HCT116 (cell line): ENCODE measurements at regions not wholly inside any gene's neighbourhood (a gene's known extent, or its start where the extent isn't known, plus 50 kb on each side); places are given as distances from the start of the nearest gene placed in this dataset.

ENCODE experiments used
- CEBPB ChIP-seq: IDR thresholded peaks from 2 replicates; pipeline ENCODE4 v1.6.1; 2012; ENCODE audit warnings: low read depth
- CTCF ChIP-seq, 3 experiments: fragments of 200-600 bp in 1 of 3; sonication (generic) in 1 of 3; IDR thresholded peaks in 2 of 3; conservative IDR thresholded peaks in 1 of 3; 2 replicates each; pipeline ENCODE4 v1.5.1; 2012 to 2017; ENCODE audit warnings: low read depth in 2 of 3, low read length in 2 of 3, antibody characterized with exemption in 1 of 3, borderline replicate concordance in 1 of 3, control low read depth in 1 of 3, mild to moderate bottlenecking in 1 of 3, mixed read lengths in 1 of 3, mixed run types in 1 of 3, moderate library complexity in 1 of 3; ENCODE audit not compliant: insufficient read depth in 1 of 3
- ELF1 ChIP-seq: IDR thresholded peaks from 2 replicates; pipeline ENCODE4 v1.6.1; 2012; ENCODE audit warnings: low read depth, borderline replicate concordance
- EZH2 ChIP-seq: fragments of 200-600 bp; sonication (generic); IDR thresholded peaks from 2 replicates; pipeline ENCODE4 v1.6.1; 2017; ENCODE audit warnings: antibody characterized with exemption, mixed run types
- JUND ChIP-seq: IDR thresholded peaks from 2 replicates; pipeline ENCODE4 v1.6.1; 2012
- MAX ChIP-seq: IDR thresholded peaks from 2 replicates; pipeline ENCODE4 v1.6.1; 2012
- RAD21 ChIP-seq: IDR thresholded peaks from 2 replicates; pipeline ENCODE4 v1.6.1; 2012; ENCODE audit warnings: low read depth, mild to moderate bottlenecking
- REST ChIP-seq: IDR thresholded peaks from 2 replicates; pipeline ENCODE4 v1.6.1; 2012; ENCODE audit warnings: low read depth
- SP1 ChIP-seq: IDR thresholded peaks from 2 replicates; pipeline ENCODE4 v1.6.1; 2012; ENCODE audit warnings: low read depth
- YY1 ChIP-seq: IDR thresholded peaks from 2 replicates; pipeline ENCODE4 v1.6.1; 2011; ENCODE audit warnings: low read length, low read depth, moderate library complexity, mild to moderate bottlenecking; ENCODE audit not compliant: insufficient replicate concordance; ENCODE audit errors: extremely low read depth
- TF ChIP-seq, protein P1 (sequence below): IDR thresholded peaks from 2 replicates; pipeline ENCODE4 v1.6.1; 2011; ENCODE audit warnings: mild to moderate bottlenecking, low read length, moderate library complexity; ENCODE audit not compliant: insufficient replicate concordance; ENCODE audit errors: extremely low read depth

GRCh38 chr6:139909992-139910391 is 535.5 kb upstream of the CITED2 start:
- no peak for TF ChIP-seq MAX
- no peak for TF ChIP-seq CTCF (IDR thresholded peaks at IDR 0.05 in 2 of 3, conservative IDR thresholded peaks at IDR 0.05 in 1 of 3; ENCODE audit: borderline replicate concordance in 1 of 3, insufficient read depth in 1 of 3, low read depth in 2 of 3, low read length in 2 of 3)
- no peak for TF ChIP-seq CEBPB
- no peak for TF ChIP-seq REST
- TF ChIP-seq, protein P1, sequence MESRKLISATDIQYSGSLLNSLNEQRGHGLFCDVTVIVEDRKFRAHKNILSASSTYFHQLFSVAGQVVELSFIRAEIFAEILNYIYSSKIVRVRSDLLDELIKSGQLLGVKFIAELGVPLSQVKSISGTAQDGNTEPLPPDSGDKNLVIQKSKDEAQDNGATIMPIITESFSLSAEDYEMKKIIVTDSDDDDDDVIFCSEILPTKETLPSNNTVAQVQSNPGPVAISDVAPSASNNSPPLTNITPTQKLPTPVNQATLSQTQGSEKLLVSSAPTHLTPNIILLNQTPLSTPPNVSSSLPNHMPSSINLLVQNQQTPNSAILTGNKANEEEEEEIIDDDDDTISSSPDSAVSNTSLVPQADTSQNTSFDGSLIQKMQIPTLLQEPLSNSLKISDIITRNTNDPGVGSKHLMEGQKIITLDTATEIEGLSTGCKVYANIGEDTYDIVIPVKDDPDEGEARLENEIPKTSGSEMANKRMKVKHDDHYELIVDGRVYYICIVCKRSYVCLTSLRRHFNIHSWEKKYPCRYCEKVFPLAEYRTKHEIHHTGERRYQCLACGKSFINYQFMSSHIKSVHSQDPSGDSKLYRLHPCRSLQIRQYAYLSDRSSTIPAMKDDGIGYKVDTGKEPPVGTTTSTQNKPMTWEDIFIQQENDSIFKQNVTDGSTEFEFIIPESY = no peak
- TF ChIP-seq YY1 = no peak
- no peak for TF ChIP-seq SP1
- TF ChIP-seq ELF1 = no peak
- no peak for TF ChIP-seq JUND
- no peak for TF ChIP-seq EZH2
- no peak for TF ChIP-seq RAD21
